OCI-LY1 (cell line): ENCODE measurements at regions not wholly inside any gene's neighbourhood (a gene's known extent, or its start where the extent isn't known, plus 50 kb on each side); places are given as distances from the start of the nearest gene placed in this dataset.

ENCODE experiments used
- H2AFZ ChIP-seq: fragments of 200-600 bp; sonication (generic), shearing (Covaris generic); 2 replicates; pipeline ENCODE4 v1.6.0; 2014; ENCODE audit warnings: antibody characterized with exemption, mild to moderate bottlenecking, low read length
- H3F3A ChIP-seq: fragments of 200-600 bp; sonication (generic), shearing (Covaris generic); 2 replicates; pipeline ENCODE4 v1.6.0; 2014; ENCODE audit warnings: mild to moderate bottlenecking, antibody characterized with exemption, low read length, moderate library complexity; ENCODE audit not compliant: insufficient read depth
- H3K27ac ChIP-seq: fragments of 200-600 bp; sonication (generic); 2 replicates; pipeline ENCODE4 v1.5.1; 2014; ENCODE audit warnings: low read length, mixed run types, mild to moderate bottlenecking, low read depth; ENCODE audit not compliant: poor library complexity, severe bottlenecking
- H3K27me3 ChIP-seq: fragments of 200-600 bp; sonication (generic); 2 replicates; pipeline ENCODE4 v1.6.0; 2014; ENCODE audit warnings: antibody characterized with exemption, mild to moderate bottlenecking, low read length, moderate library complexity; ENCODE audit not compliant: insufficient read depth
- H3K36me3 ChIP-seq: fragments of 200-600 bp; sonication (generic); 2 replicates; pipeline ENCODE4 v1.6.1; 2014; ENCODE audit warnings: mild to moderate bottlenecking, antibody characterized with exemption, low read length, moderate library complexity, mixed read lengths; ENCODE audit not compliant: insufficient read depth
- H3K4me1 ChIP-seq: fragments of 200-600 bp; sonication (generic); 2 replicates; pipeline ENCODE4 v1.5.1; 2014; ENCODE audit warnings: mild to moderate bottlenecking, low read length, moderate library complexity; ENCODE audit not compliant: insufficient read depth, severe bottlenecking
- H3K4me2 ChIP-seq: fragments of 200-600 bp; sonication (generic), shearing (Covaris generic); 2 replicates; pipeline ENCODE4 v1.6.1; 2014; ENCODE audit warnings: low read length
- H3K4me3 ChIP-seq: fragments of 200-600 bp; sonication (generic); 2 replicates; pipeline ENCODE4 v1.5.1; 2014; ENCODE audit warnings: low read length, low read depth, mild to moderate bottlenecking, mixed read lengths; ENCODE audit not compliant: poor library complexity, severe bottlenecking
- H3K79me2 ChIP-seq: fragments of 200-600 bp; shearing (Covaris generic); 2 replicates; pipeline ENCODE4 v1.6.1; 2016; ENCODE audit warnings: mixed run types, low read length, mixed read lengths; ENCODE audit not compliant: insufficient read depth
- H3K9ac ChIP-seq: fragments of 200-600 bp; sonication (generic), shearing (Covaris generic); 2 replicates; pipeline ENCODE4 v1.6.1; 2014; ENCODE audit warnings: mild to moderate bottlenecking, low read length, mixed read lengths
- H3K9me2 ChIP-seq: fragments of 200-600 bp; sonication (generic), shearing (Covaris generic); 2 replicates; pipeline ENCODE4 v1.6.1; 2014; ENCODE audit warnings: low read depth, mild to moderate bottlenecking, low read length, mixed read lengths
- H3K9me3 ChIP-seq: fragments of 200-600 bp; shearing (Covaris generic); 2 replicates; pipeline ENCODE4 v1.6.1; 2014; ENCODE audit warnings: low read length, mixed read lengths
- H4K20me1 ChIP-seq: fragments of 200-600 bp; sonication (generic), shearing (Covaris generic); 2 replicates; pipeline ENCODE4 v1.6.0; 2016; ENCODE audit warnings: mild to moderate bottlenecking, low read length; ENCODE audit not compliant: insufficient read depth
- CTCF ChIP-seq: fragments of 200-600 bp; sonication (generic), shearing (Covaris generic); IDR thresholded peaks from 2 replicates; pipeline ENCODE4 v1.5.1; 2017; ENCODE audit warnings: mild to moderate bottlenecking, antibody characterized with exemption, low read length, moderate library complexity, mixed read lengths
- EZH2 ChIP-seq: fragments of 200-600 bp; sonication (generic), shearing (Covaris generic); IDR thresholded peaks from 2 replicates; pipeline ENCODE4 v1.8.0; 2017; ENCODE audit warnings: borderline replicate concordance, mixed run types, mild to moderate bottlenecking, antibody characterized with exemption, low read length, moderate library complexity, mixed read lengths

GRCh38 chr18:73452866-73453265, 585.1 kb upstream of the NETO1 start:
- H3K36me3 ChIP-seq, result no peaks in the 10 kb centered on the region
- no peaks in the 10 kb centered on the region for H3K79me2 ChIP-seq
- no peaks in the 10 kb centered on the region for H4K20me1 ChIP-seq
- no peak overlapping the region for H3K4me2 ChIP-seq
- no peaks in the 10 kb centered on the region for H3K9me3 ChIP-seq
- H3K27ac ChIP-seq, result no peak overlapping the region
- H3K9me2 ChIP-seq, result no peaks in the 10 kb centered on the region
- TF ChIP-seq EZH2 (no peak), CTCF (no peak)
- H3F3A ChIP-seq, result no peaks in the 10 kb centered on the region
- no peaks in the 10 kb centered on the region for H3K27me3 ChIP-seq
- no peak overlapping the region for H3K4me3 ChIP-seq
- no peaks in the 10 kb centered on the region for H3K4me1 ChIP-seq
- H3K9ac ChIP-seq, result no peak overlapping the region
- H2AFZ ChIP-seq, result no peak overlapping the region

GRCh38 chr18:73446502-73446901, 578.7 kb upstream of the NETO1 start:
- no peaks in the 10 kb centered on the region for H3K9me2 ChIP-seq
- no peak overlapping the region for H2AFZ ChIP-seq
- TF ChIP-seq EZH2, result no peak
- no peak for TF ChIP-seq CTCF
- no peak overlapping the region for H3K9ac ChIP-seq
- no peaks in the 10 kb centered on the region for H3K27me3 ChIP-seq
- H3K79me2 ChIP-seq, result no peaks in the 10 kb centered on the region
- H3K4me1 ChIP-seq, result no peaks in the 10 kb centered on the region
- no peaks in the 10 kb centered on the region for H4K20me1 ChIP-seq
- H3K36me3 ChIP-seq, result no peaks in the 10 kb centered on the region
- no peak overlapping the region for H3K4me2 ChIP-seq
- no peak overlapping the region for H3K27ac ChIP-seq
- no peaks in the 10 kb centered on the region for H3K9me3 ChIP-seq
- H3F3A ChIP-seq, result no peaks in the 10 kb centered on the region
- H3K4me3 ChIP-seq, result no peak overlapping the region

GRCh38 chr18:73431620-73432019, 563.8 kb upstream of the NETO1 start:
- TF ChIP-seq EZH2 (no peak), CTCF (no peak)
- no peaks in the 10 kb centered on the region for H3K4me1 ChIP-seq
- H3K27ac ChIP-seq, result no peak overlapping the region
- no peaks in the 10 kb centered on the region for H3K27me3 ChIP-seq
- H3K9me3 ChIP-seq, result no peaks in the 10 kb centered on the region
- H2AFZ ChIP-seq, result no peak overlapping the region
- H3K9me2 ChIP-seq, result no peaks in the 10 kb centered on the region
- no peak overlapping the region for H3K4me3 ChIP-seq
- H3K4me2 ChIP-seq, result no peak overlapping the region
- H3F3A ChIP-seq, result no peaks in the 10 kb centered on the region
- H3K36me3 ChIP-seq, result no peaks in the 10 kb centered on the region
- no peaks in the 10 kb centered on the region for H3K79me2 ChIP-seq
- H4K20me1 ChIP-seq, result no peaks in the 10 kb centered on the region
- H3K9ac ChIP-seq, result no peak overlapping the region
